ENCODE measurements at regions not wholly inside any gene's neighbourhood (a gene's known extent, or its start where the extent isn't known, plus 50 kb on each side); places are given as distances from the start of the nearest gene placed in this dataset.

GRCh38 chr6:87900160-87900698, 147.4 kb upstream of the SPACA1 start:
- H3K27me3 ChIP-seq (ENCODE audit: insufficient read depth, low read length): peaks cover 3% of the 10 kb centered on the region; the same call in 1 of the 2 replicates
- H3K23me2 ChIP-seq (ENCODE audit: insufficient read length, low read depth, low read length, poor library complexity, severe bottlenecking): no peaks in the 10 kb centered on the region
- H2AFZ ChIP-seq (ENCODE audit: low read length): no peak overlapping the region
- DNase-seq: no peak
- no peak overlapping the region for H4K91ac ChIP-seq (ENCODE audit: insufficient read length, low read depth, low read length)
- Mint-ChIP-seq H3K4me1 (peaks cover 29 to 39% of the 10 kb centered on the region in 2 experiments), H3K9me3 (no peaks in the 10 kb centered on the region), H3K27me3 (ENCODE audit: low read depth) (peaks cover 2% of the 10 kb centered on the region; the same call in 1 of the 2 replicates), H3K4me3 (no peak overlapping the region), H3K27ac (no peak overlapping the region), H3K36me3 (ENCODE audit: insufficient read depth in 1 of 3, low read depth in 3 of 3) (no peaks in the 10 kb centered on the region)
- H3K18ac ChIP-seq (ENCODE audit: insufficient read length, low read depth, low read length): no peak overlapping the region
- H4K20me1 ChIP-seq (ENCODE audit: control insufficient read depth, insufficient read depth, insufficient read length): no peaks in the 10 kb centered on the region
- H3K14ac ChIP-seq (ENCODE audit: insufficient read depth, low read length): no peak overlapping the region
- H2AK5ac ChIP-seq (ENCODE audit: insufficient read length, low read length): no peak overlapping the region
- H3K4me2 ChIP-seq (ENCODE audit: insufficient read depth, insufficient read length, low read length): no peak overlapping the region
- H2BK15ac ChIP-seq (ENCODE audit: low read depth, low read length): no peak overlapping the region
- no peaks in the 10 kb centered on the region; the same call in 1 of the 2 replicates for H3K4me1 ChIP-seq (ENCODE audit: insufficient read depth, low read length)
- H4K5ac ChIP-seq (ENCODE audit: insufficient read length, low read depth, low read length): no peak overlapping the region
- no peak overlapping the region for H2BK5ac ChIP-seq (ENCODE audit: insufficient read length, low read length)
- no CpG with 5 or more reads among the region's 6 CpGs for WGBS (ENCODE audit: extremely low coverage, insufficient read length, low lambda C conversion rate)
- H2BK120ac ChIP-seq (ENCODE audit: low read depth, low read length, poor library complexity, severe bottlenecking): no peak overlapping the region
- no peaks in the 10 kb centered on the region for H3K9me3 ChIP-seq (ENCODE audit: control insufficient read depth, low read depth, low read length)
- no peak overlapping the region for H3K23ac ChIP-seq (ENCODE audit: insufficient read length, low read depth, low read length)
- no peak overlapping the region for H3K4ac ChIP-seq (ENCODE audit: low read depth, low read length)
- H2BK20ac ChIP-seq (ENCODE audit: low read depth, low read length, poor library complexity, severe bottlenecking): no peak overlapping the region
- no peak overlapping the region for H2BK12ac ChIP-seq (ENCODE audit: insufficient read length, low read depth, low read length)
- no peak overlapping the region for H3T11ph ChIP-seq (ENCODE audit: low read length)
- TF ChIP-seq, protein P1, sequence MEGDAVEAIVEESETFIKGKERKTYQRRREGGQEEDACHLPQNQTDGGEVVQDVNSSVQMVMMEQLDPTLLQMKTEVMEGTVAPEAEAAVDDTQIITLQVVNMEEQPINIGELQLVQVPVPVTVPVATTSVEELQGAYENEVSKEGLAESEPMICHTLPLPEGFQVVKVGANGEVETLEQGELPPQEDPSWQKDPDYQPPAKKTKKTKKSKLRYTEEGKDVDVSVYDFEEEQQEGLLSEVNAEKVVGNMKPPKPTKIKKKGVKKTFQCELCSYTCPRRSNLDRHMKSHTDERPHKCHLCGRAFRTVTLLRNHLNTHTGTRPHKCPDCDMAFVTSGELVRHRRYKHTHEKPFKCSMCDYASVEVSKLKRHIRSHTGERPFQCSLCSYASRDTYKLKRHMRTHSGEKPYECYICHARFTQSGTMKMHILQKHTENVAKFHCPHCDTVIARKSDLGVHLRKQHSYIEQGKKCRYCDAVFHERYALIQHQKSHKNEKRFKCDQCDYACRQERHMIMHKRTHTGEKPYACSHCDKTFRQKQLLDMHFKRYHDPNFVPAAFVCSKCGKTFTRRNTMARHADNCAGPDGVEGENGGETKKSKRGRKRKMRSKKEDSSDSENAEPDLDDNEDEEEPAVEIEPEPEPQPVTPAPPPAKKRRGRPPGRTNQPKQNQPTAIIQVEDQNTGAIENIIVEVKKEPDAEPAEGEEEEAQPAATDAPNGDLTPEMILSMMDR (conservative IDR thresholded peaks at IDR 0.05): no peak
- no peak overlapping the region for H4K8ac ChIP-seq (replicated peaks; ENCODE audit: insufficient read length, low read depth, low read length)
- H3K79me2 ChIP-seq (ENCODE audit: insufficient read depth, low read length): no peaks in the 10 kb centered on the region
- H3K56ac ChIP-seq (ENCODE audit: insufficient read length, low read depth, low read length): no peak overlapping the region
- no peak overlapping the region for H3K27ac ChIP-seq (ENCODE audit: insufficient read length, low read depth, low read length)
- no peak overlapping the region for H3K9ac ChIP-seq (ENCODE audit: extremely low read depth, insufficient read length, low read length)
- H3K79me1 ChIP-seq (ENCODE audit: insufficient read depth, low read depth, low read length, poor library complexity, severe bottlenecking): no peaks in the 10 kb centered on the region
